GM23338 (cell line): ENCODE measurements at regions not wholly inside any gene's neighbourhood (a gene's known extent, or its start where the extent isn't known, plus 50 kb on each side); places are given as distances from the start of the nearest gene placed in this dataset.

Experiments
- ATAC-seq: fragments of 200-7000 bp; cut with Tn5 transposase; 3 replicates; pipeline ENCODE4 v1.9.1; 2020
- DNase-seq: peaks from one replicate; pipeline ENCODE4 v3.0.0-alpha.2; 2015; ENCODE audit warnings: low spot score
- H2AFZ ChIP-seq: fragments of 200-600 bp; sonication (generic); 2 replicates; pipeline ENCODE4 v1.8.0; 2016; ENCODE audit warnings: antibody characterized with exemption, mild to moderate bottlenecking, moderate library complexity
- H3F3A ChIP-seq: fragments of 200-600 bp; sonication (generic); replicated peaks from 2 replicates; pipeline ENCODE4 v1.8.0; 2017; ENCODE audit warnings: antibody characterized with exemption, mixed run types, low read depth
- H3K27ac ChIP-seq: fragments of 200-600 bp; sonication (generic); 2 replicates; pipeline ENCODE4 v1.6.1; 2016; ENCODE audit warnings: low read depth
- H3K27me3 ChIP-seq: fragments of 200-600 bp; sonication (generic); 2 replicates; pipeline ENCODE4 v1.8.0; 2016; ENCODE audit warnings: mild to moderate bottlenecking, mixed run types, moderate library complexity; ENCODE audit not compliant: insufficient read depth
- H3K36me3 ChIP-seq: fragments of 200-600 bp; sonication (generic); 2 replicates; pipeline ENCODE4 v1.8.0; 2016; ENCODE audit warnings: mild to moderate bottlenecking; ENCODE audit not compliant: insufficient read depth
- H3K4me1 ChIP-seq: fragments of 200-600 bp; sonication (generic); 2 replicates; pipeline ENCODE4 v1.8.0; 2016; ENCODE audit warnings: mild to moderate bottlenecking, moderate library complexity; ENCODE audit not compliant: insufficient read depth
- H3K4me2 ChIP-seq: fragments of 200-600 bp; sonication (generic); 2 replicates; pipeline ENCODE4 v1.7.1; 2017; ENCODE audit warnings: mixed run types
- H3K4me3 ChIP-seq: fragments of 200-600 bp; sonication (generic); 2 replicates; pipeline ENCODE4 v1.6.1; 2016; ENCODE audit warnings: mixed run types
- H3K79me2 ChIP-seq: fragments of 200-600 bp; sonication (generic); replicated peaks from 2 replicates; pipeline ENCODE4 v1.8.0; 2017; ENCODE audit warnings: mild to moderate bottlenecking; ENCODE audit not compliant: insufficient read depth
- H3K9me2 ChIP-seq: fragments of 200-600 bp; sonication (generic); 2 replicates; pipeline ENCODE4 v1.8.0; 2017; ENCODE audit not compliant: insufficient read depth
- H4K20me1 ChIP-seq: fragments of 200-600 bp; sonication (generic); replicated peaks from 2 replicates; pipeline ENCODE4 v1.8.0; 2017; ENCODE audit warnings: mild to moderate bottlenecking; ENCODE audit not compliant: insufficient read depth
- H3K27ac Mint-ChIP-seq: 2 replicates; pipeline ENCODE4 v1.8.0; 2020; ENCODE audit warnings: inconsistent platforms, mild to moderate bottlenecking, moderate library complexity, mixed read lengths
- H3K27me3 Mint-ChIP-seq: 3 replicates; pipeline ENCODE4 v1.8.0; 2022; ENCODE audit warnings: low read depth, mild to moderate bottlenecking, moderate library complexity, mixed read lengths, inconsistent platforms; ENCODE audit not compliant: insufficient read depth, poor library complexity
- H3K36me3 Mint-ChIP-seq: 3 replicates; pipeline ENCODE4 v1.8.0; 2021; ENCODE audit warnings: low read depth, mild to moderate bottlenecking, inconsistent platforms, moderate library complexity, mixed read lengths
- H3K4me1 Mint-ChIP-seq: 3 replicates; pipeline ENCODE4 v1.8.0; 2020; ENCODE audit warnings: mild to moderate bottlenecking, inconsistent platforms, mixed read lengths
- H3K4me3 Mint-ChIP-seq: 3 replicates; pipeline ENCODE4 v1.8.0; 2021; ENCODE audit warnings: moderate library complexity, mild to moderate bottlenecking, inconsistent platforms, mixed read lengths
- H3K9me3 Mint-ChIP-seq: 3 replicates; pipeline ENCODE4 v1.8.0; 2020; ENCODE audit warnings: moderate library complexity, mild to moderate bottlenecking, inconsistent platforms, mixed read lengths
- CTCF ChIP-seq, 2 experiments: fragments of 200-600 bp in 1 of 2; sonication (generic) in 1 of 2; conservative IDR thresholded peaks; 2 replicates each; pipeline versions ENCODE4 v1.5.1 to v1.6.1; 2016 to 2017; ENCODE audit warnings: antibody characterized with exemption in 2 of 2, low read depth in 2 of 2, mild to moderate bottlenecking in 2 of 2, moderate library complexity in 1 of 2
- EZH2 ChIP-seq: fragments of 200-600 bp; sonication (generic); IDR thresholded peaks from one replicate; pipeline ENCODE4 v1.8.0; 2017; ENCODE audit warnings: antibody characterized with exemption, mild to moderate bottlenecking, low read depth; ENCODE audit not compliant: unreplicated experiment
- EZH2phosphoT487 ChIP-seq: fragments of 200-600 bp; sonication (generic); IDR thresholded peaks from one replicate; pipeline ENCODE4 v1.8.1; 2018; ENCODE audit warnings: antibody characterized with exemption; ENCODE audit not compliant: unreplicated experiment
- JUNB ChIP-seq: IDR thresholded peaks from one replicate; pipeline ENCODE4 v1.6.1; 2016; ENCODE audit warnings: antibody characterized with exemption; ENCODE audit not compliant: unreplicated experiment
- NANOG ChIP-seq: IDR thresholded peaks from 2 replicates; pipeline ENCODE4 v1.6.1; 2016; ENCODE audit warnings: antibody characterized with exemption, borderline replicate concordance
- ZNF114 ChIP-seq: fragments of 250-450 bp; sonication (Bioruptor Pico); IDR thresholded peaks from 2 replicates; pipeline ENCODE4 v1.5.0; 2020; ENCODE audit warnings: mild to moderate bottlenecking, moderate library complexity
- ZNF462 ChIP-seq: fragments of 250-450 bp; sonication (Bioruptor Pico); IDR thresholded peaks from 2 replicates; pipeline ENCODE4 v1.5.0; 2020; ENCODE audit warnings: mild to moderate bottlenecking, moderate library complexity

- TF ChIP-seq ZNF462: no peak
- TF ChIP-seq JUNB: no peak
- no peak for TF ChIP-seq EZH2phosphoT487
- TF ChIP-seq EZH2: no peak
- TF ChIP-seq CTCF (conservative IDR thresholded peaks at IDR 0.05; ENCODE audit: low read depth in 2 of 2): no peak
Observed at GRCh38 chr1:218980881-218981280, 192.8 kb upstream of the LYPLAL1 start (continued).

GRCh38 chr1:218982482-218982881, 191.2 kb upstream of the LYPLAL1 start:
- Histone ChIP-seq H2AFZ (no peak overlapping the region), H3K79me2 (no peaks in the 10 kb centered on the region), H3F3A (no peaks in the 10 kb centered on the region), H3K36me3 (peaks cover 3% of the 10 kb centered on the region; the same call in 1 of the 2 replicates), H4K20me1 (no peaks in the 10 kb centered on the region), H3K4me3 (no peak overlapping the region), H3K27ac (no peak overlapping the region), H3K27me3 (no peaks in the 10 kb centered on the region), H3K4me2 (no peak overlapping the region), H3K9me2 (no peaks in the 10 kb centered on the region), H3K4me1 (no peaks in the 10 kb centered on the region)
- no peak for ATAC-seq
- DNase-seq: no peak
- no peaks in the 10 kb centered on the region; the same call in 2 of the 3 replicates for H3K36me3 Mint-ChIP-seq
- H3K9me3 Mint-ChIP-seq: no peaks in the 10 kb centered on the region
- no peak overlapping the region for H3K4me3 Mint-ChIP-seq
- H3K27ac Mint-ChIP-seq: no peak overlapping the region
- no peaks in the 10 kb centered on the region for H3K4me1 Mint-ChIP-seq
- no peaks in the 10 kb centered on the region for H3K27me3 Mint-ChIP-seq
- TF ChIP-seq NANOG: no peak
- TF ChIP-seq EZH2phosphoT487: no peak
- no peak for TF ChIP-seq ZNF114 (CRISPR knock-in tag)
- TF ChIP-seq JUNB: no peak
- no peak for TF ChIP-seq ZNF462
- no peak for TF ChIP-seq EZH2
